ENCODE measurements at regions not wholly inside any gene's neighbourhood (a gene's known extent, or its start where the extent isn't known, plus 50 kb on each side); places are given as distances from the start of the nearest gene placed in this dataset.

DNA sequence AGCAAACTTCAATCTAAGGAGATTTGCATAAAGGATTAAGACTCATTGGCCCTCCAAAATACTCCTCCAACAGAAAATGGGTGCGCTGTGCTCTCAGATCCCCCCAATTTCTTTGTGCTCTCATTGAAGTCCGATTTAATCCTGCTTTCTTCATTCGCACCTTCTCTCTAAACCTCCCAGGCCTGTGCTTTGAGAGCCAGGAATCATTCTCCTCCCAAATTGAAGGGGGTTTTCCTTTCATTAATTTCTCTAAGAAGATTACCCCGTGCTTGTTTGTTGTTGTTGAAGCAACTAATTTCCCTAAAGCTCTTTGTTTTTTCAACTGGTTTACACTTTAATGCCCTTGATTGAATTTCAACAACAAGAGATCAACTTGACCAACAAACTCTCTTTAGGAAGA, 304.2 kb upstream of the IRX3 start:
- WGBS: 83% methylated on average over 4 of the region's 4 CpGs
- TF ChIP-seq POLR2A (IDR thresholded peaks at IDR 0.05): no peak
- no peak for TF ChIP-seq EP300 (IDR thresholded peaks at IDR 0.05)
- TF ChIP-seq POLR2AphosphoS5 (IDR thresholded peaks at IDR 0.05): no peak

GRCh38 chr16:54589326-54589725, 302.7 kb upstream of the IRX3 start:
- 84% methylated on average over 5 of the region's 5 CpGs for WGBS
- TF ChIP-seq POLR2A (IDR thresholded peaks at IDR 0.05) (no peak), POLR2AphosphoS5 (IDR thresholded peaks at IDR 0.05) (no peak), EP300 (IDR thresholded peaks at IDR 0.05) (no peak)
- TF ChIP-seq, protein P1, sequence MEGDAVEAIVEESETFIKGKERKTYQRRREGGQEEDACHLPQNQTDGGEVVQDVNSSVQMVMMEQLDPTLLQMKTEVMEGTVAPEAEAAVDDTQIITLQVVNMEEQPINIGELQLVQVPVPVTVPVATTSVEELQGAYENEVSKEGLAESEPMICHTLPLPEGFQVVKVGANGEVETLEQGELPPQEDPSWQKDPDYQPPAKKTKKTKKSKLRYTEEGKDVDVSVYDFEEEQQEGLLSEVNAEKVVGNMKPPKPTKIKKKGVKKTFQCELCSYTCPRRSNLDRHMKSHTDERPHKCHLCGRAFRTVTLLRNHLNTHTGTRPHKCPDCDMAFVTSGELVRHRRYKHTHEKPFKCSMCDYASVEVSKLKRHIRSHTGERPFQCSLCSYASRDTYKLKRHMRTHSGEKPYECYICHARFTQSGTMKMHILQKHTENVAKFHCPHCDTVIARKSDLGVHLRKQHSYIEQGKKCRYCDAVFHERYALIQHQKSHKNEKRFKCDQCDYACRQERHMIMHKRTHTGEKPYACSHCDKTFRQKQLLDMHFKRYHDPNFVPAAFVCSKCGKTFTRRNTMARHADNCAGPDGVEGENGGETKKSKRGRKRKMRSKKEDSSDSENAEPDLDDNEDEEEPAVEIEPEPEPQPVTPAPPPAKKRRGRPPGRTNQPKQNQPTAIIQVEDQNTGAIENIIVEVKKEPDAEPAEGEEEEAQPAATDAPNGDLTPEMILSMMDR (IDR thresholded peaks at IDR 0.05): no peak
- H3K36me3 ChIP-seq: no peaks in the 10 kb centered on the region
- DNase-seq (ENCODE audit: low spot score in 2 of 2): no peak
- no peaks in the 10 kb centered on the region for H3K9me3 ChIP-seq
- no peaks in the 10 kb centered on the region for H3K4me1 ChIP-seq
- H3K27me3 ChIP-seq: no peaks in the 10 kb centered on the region
- no peak overlapping the region for H3K27ac ChIP-seq
- no peak overlapping the region for H3K4me3 ChIP-seq

More for the DNA sequence above, 304.2 kb upstream of the IRX3 start:
- H3K4me3 ChIP-seq: no peak overlapping the region
- peaks cover 11% of the 10 kb centered on the region for H3K27me3 ChIP-seq
- no peak for DNase-seq (ENCODE audit: low spot score in 2 of 2)
- H3K36me3 ChIP-seq: no peaks in the 10 kb centered on the region
- H3K9me3 ChIP-seq: no peaks in the 10 kb centered on the region
- H3K4me1 ChIP-seq: no peaks in the 10 kb centered on the region
- no peak overlapping the region for H3K27ac ChIP-seq

- no peak for TF ChIP-seq POLR2A (IDR thresholded peaks at IDR 0.05)
- no peak for TF ChIP-seq EP300 (IDR thresholded peaks at IDR 0.05)
- TF ChIP-seq, protein P1 (IDR thresholded peaks at IDR 0.05): no peak
- TF ChIP-seq POLR2AphosphoS5 (IDR thresholded peaks at IDR 0.05): no peak
- Histone ChIP-seq H3K4me1 (no peaks in the 10 kb centered on the region), H3K9me3 (no peaks in the 10 kb centered on the region), H3K4me3 (no peak overlapping the region), H3K36me3 (no peaks in the 10 kb centered on the region), H3K27me3 (no peaks in the 10 kb centered on the region), H3K27ac (no peak overlapping the region)
- no peak for DNase-seq (ENCODE audit: low spot score in 2 of 2)
- WGBS: 80% methylated on average over 5 of the region's 5 CpGs
Measured at GRCh38 chr16:54588026-54588425, 301.4 kb upstream of the IRX3 start.

GRCh38 chr16:54587176-54587515, 300.6 kb upstream of the IRX3 start:
- 63% methylated on average over 3 of the region's 3 CpGs for WGBS
- DNase-seq (ENCODE audit: low spot score in 2 of 2): no peak
- no peak for TF ChIP-seq POLR2A (IDR thresholded peaks at IDR 0.05)
- no peak for TF ChIP-seq EP300 (IDR thresholded peaks at IDR 0.05)
- TF ChIP-seq, protein P1 (IDR thresholded peaks at IDR 0.05): no peak

DNA sequence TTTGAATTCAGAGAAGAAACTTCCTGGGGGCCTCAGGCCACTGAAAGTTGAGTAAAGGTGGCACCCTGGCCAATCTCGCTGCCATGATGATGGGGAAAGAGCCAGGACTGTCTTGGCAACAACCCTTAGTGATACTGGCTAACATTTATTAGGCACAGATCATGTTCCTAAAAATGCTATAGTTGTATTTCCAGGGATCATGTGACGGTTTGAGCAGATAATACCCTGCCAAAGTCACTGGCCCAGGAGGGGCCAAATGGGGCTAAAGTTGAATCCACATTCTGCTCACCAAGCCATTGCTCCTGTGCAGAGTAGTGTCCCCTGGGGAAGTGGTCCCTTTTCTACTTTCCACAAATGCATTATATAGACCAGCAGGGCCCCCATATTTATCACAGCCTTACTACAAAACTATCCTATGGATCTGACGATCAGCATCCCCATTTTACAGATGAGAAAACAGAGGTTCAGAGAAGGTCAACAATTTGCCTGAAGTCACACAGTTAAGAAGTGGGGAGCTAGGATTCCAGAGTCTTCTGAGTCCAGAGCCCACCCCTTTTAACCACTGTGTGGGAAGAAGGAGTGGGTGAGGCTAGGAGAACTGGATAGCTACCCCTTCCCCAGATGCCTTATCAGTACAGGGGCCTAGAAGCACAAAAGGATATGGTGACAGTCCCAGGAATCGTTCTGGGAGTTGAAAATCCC, 300.0 kb upstream of the IRX3 start:
- Histone ChIP-seq H3K27me3 (no peaks in the 10 kb centered on the region), H3K36me3 (no peaks in the 10 kb centered on the region), H3K4me1 (no peaks in the 10 kb centered on the region), H3K27ac (no peak overlapping the region), H3K9me3 (no peaks in the 10 kb centered on the region), H3K4me3 (no peak overlapping the region)
- 89% methylated on average over 4 of the region's 4 CpGs for WGBS
- TF ChIP-seq POLR2A (IDR thresholded peaks at IDR 0.05) (no peak), POLR2AphosphoS5 (IDR thresholded peaks at IDR 0.05) (no peak), EP300 (IDR thresholded peaks at IDR 0.05) (no peak)
- DNase-seq (ENCODE audit: low spot score in 2 of 2): no peak

More at GRCh38 chr16:54587176-54587515, 300.6 kb upstream of the IRX3 start:
- H3K27me3 ChIP-seq: no peaks in the 10 kb centered on the region
- no peak overlapping the region for H3K4me3 ChIP-seq
- H3K36me3 ChIP-seq: no peaks in the 10 kb centered on the region
- no peaks in the 10 kb centered on the region for H3K4me1 ChIP-seq
- H3K9me3 ChIP-seq: no peaks in the 10 kb centered on the region
- H3K27ac ChIP-seq: no peak overlapping the region

DNA sequence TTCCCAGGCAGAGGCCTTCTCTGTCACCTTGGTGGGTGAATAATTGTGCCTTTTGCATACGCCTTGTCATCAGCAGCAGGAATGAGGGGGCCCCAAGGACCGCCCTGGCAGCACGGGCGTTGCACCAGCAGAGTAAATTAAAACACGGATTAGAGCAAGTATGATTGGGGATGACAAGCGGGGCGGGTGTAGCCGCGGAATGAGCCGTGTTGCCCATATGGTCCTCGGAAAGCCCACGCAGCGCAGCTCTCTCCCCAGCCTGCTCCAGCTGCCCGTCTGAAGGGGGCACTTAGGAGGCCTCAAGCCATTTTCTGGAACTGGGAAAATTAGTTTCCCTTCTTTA, 299.4 kb upstream of the IRX3 start:
- no peak for DNase-seq (ENCODE audit: low spot score in 2 of 2)
- H3K9me3 ChIP-seq: no peaks in the 10 kb centered on the region
- no peaks in the 10 kb centered on the region for H3K36me3 ChIP-seq
- WGBS: 82% methylated on average over 14 of the region's 14 CpGs
- H3K27me3 ChIP-seq: no peaks in the 10 kb centered on the region
- no peak overlapping the region for H3K27ac ChIP-seq
- no peak overlapping the region for H3K4me3 ChIP-seq
- TF ChIP-seq, protein P1 (IDR thresholded peaks at IDR 0.05): no peak
- TF ChIP-seq POLR2AphosphoS5 (IDR thresholded peaks at IDR 0.05) (no peak), POLR2A (IDR thresholded peaks at IDR 0.05) (no peak), EP300 (IDR thresholded peaks at IDR 0.05) (no peak)
- no peaks in the 10 kb centered on the region for H3K4me1 ChIP-seq

Measured in suprapubic skin (tissue), 4 donors.